DMS 273 treated with DMSO at 0.1 percent for 48 hours (cell line): ENCODE measurements at regions not wholly inside any gene's neighbourhood (a gene's known extent, or its start where the extent isn't known, plus 50 kb on each side); places are given as distances from the start of the nearest gene placed in this dataset.

Experiments used
- DNase-seq: peaks from one replicate; lab custom pipeline; 2025; lab: John Stamatoyannopoulos, UW

DNA sequence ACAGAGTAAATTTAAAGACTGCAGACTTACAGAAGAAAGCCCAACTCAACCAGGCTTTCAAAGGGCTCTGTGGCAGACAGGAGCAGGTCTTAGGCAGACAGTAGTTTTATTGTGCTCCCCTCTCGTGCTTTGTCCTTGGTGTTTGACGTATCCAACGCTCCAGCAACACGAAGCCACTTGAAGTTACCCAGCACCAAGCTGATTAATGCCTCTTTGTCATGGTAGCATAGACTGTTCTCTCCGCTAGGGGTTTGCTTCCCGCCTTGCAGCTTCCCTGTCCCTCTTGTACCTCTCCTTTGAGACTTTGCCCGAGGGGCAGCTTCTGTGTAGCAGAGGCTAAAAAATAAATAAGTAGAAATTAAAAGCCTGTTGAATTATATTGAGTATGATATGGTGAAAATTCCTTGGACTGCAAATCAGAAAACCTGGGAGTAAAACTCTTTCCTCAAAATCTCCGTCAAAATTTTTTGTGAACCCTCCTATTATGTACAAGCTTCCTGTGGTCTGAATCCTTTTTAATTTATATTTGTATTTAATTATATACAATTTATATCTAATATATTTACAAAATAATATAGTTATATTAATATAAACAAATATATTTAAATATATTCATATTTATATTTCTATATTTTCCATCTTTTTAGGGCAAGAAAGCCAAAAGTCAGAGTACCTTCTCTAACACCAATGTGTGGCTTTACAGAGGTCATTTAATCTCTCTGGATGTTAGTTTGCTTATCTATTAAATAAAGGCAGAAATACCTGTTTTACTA is 405.4 kb downstream of the DMAC1 start:
- DNase-seq = no peak

DNA sequence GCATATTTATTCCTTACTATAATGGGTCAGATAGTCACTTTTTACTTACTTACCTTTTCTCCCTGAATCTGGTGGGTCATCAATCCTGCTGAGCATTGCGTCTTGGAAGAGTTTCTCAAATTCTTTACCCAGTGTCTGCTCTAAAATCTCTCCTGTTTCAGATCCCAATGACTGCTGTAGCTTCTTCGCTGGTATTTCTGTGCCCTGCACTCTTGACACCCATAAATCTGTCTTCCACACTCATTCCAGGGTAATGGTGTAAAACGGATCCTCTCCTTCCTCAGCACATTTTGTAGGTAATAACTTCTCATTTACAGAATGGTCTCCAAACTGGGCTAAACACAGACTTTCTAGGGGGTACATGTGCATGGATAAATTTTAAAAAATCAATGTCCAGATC is 407.4 kb downstream of the DMAC1 start:
- DNase-seq = no peak

DNA sequence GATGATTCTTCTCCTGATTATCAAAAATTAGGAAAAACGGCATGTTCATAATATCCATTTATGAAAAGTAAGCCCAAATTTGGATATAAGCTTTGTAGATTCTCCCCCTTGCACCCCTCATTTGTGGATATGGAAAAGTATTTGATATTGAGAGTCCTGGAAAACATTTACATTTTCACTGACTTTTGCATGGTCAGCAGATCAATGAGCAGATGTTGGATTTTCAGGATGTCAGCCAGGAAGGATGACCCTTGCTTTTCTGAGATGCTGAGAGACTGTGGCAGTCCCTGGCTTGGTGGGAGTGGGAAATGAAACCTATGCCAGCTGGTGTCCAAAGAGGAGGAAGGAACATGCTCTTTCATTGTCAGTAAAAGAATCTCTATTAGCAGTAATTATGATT is 410.8 kb downstream of the DMAC1 start:
- DNase-seq = no peak

DNA sequence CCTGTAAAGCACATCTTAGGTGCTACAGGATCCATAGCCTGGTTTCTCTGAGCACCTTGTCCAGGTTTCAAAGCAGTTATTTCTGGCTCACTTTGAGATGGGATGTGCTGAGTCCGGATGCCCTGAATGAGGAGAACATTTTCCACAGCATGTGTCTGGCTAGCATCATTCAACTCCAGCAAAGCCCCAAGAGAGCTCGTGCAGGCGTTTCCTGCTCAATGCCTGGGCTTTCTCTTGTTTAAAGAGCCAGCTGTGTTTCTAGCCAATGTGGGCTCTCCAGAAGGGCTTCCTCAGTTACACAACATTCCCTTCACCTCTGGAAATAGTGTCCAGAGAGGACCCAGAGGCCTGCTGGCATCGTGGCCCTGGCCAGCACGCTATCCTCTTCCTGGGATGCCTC is 411.7 kb downstream of the DMAC1 start:
- DNase-seq = no peak

DNA sequence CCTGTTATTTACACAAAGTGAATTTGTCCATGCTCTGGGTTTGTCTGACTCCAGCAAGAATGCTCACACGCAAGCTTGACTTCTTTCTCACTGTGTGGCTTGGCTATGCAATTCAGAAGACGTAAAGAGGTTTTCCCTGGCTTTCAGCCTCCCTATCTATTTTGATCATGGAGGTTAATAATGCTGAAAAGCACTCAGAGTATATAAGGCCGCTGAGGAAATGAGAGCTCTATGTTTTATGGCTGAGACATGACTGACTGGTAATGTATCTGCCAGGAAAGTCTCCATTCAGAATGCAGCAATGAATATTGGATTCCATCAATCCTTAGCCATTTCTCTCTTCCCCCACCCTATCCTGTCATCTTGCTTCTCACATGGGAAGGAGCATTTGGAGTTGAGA is 417.3 kb downstream of the DMAC1 start:
- no peak for DNase-seq

DNA sequence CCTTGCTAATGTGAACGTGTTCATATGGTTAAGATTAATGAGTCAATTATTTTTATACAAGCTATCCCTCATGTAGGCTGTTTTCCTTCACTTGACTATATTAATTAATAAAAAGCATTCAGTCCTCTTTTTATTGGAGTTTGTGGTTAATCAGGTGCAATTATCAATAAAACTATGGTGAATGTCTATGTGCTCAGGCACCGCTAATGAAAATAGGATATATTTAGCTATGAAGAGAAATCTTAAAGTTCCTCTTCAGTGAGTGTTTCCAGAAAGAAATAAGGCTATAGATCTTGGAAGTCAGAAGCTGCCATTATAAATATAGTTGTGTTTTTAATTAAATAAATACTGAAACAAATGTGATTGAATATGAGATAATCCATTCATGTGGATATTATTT is 422.1 kb downstream of the DMAC1 start:
- DNase-seq = no peak

DNA sequence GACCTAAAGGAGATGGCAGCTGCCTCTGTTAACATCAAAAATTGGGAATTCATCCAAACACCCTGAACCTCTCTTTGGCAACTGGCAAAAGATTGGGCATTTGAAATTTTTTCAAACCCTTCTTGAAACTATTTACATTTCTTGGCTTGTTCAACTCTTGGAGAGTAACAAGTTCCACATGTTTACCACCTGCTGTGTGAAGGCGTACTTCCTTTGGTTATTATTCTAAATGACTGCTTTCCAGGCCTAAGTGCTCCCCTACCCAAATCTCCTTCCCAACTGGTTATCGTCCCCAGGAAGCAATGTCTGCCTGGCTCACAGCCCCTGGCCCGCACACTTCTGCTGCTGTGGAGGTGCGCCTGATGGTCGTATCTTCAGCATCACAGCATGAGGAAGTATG is 422.7 kb downstream of the DMAC1 start:
- no peak for DNase-seq

DNA sequence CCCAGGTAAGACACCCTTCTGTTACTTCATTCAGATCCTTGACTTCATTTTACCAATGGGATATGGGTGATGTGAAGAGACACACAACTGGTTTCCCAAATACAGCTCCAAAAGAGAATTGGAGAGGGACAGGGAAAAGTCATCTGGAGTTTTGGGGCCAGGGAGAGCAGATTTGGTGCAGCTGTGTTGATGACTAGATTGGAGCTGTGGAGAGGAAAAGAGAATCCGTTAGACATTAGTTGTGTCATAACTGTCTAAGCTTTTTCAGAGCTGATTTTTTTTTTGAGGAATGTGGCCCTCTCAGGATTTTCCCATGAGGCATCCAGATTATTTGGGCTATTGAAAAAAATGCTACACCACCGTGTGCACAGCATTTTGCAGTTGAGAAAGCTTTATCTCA is 423.4 kb downstream of the DMAC1 start:
- no peak for DNase-seq

DNA sequence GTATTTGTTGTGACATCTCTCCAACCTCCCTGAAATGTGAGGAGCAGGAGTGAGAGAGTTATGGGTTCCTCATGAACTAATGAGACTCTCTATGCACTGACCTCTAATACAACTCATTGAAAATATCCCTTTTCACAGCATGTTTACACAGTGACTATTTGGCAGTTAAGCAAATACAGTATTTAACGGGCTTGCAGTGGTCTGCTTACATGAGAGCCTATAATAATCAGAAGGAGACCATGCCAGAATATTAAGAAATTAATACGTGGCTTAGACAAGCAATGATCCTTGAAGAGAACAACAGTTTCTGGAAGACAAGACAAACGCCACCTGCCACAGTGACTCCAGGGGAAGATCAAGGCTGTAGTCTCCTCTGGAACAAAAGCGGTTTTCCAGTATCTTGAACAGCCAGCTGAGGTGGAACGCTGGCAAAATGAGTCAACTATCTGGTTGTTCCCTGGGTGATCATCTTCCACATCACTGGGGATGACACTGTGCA is 424.5 kb downstream of the DMAC1 start:
- DNase-seq = no peak

DNA sequence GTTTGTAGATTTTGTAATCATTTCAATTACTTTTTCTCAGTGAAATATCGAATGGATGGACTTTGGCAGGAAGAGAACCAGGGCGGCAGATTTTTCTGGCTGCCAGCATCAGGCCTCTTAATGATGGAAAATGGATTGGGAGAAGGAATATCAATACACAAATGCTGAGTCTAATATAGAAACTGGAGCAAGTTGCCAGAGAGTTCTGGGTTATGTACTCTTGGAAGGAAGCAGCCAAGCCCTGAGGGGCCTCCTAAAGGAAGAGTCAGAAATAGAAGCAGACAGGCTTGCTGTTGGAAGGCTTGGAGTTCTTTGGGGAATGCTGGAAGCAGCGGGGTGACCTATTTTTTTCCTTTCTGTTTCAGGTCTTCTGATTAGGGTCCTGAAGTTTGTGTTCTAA is 428.6 kb downstream of the DMAC1 start:
- no peak for DNase-seq

DNA sequence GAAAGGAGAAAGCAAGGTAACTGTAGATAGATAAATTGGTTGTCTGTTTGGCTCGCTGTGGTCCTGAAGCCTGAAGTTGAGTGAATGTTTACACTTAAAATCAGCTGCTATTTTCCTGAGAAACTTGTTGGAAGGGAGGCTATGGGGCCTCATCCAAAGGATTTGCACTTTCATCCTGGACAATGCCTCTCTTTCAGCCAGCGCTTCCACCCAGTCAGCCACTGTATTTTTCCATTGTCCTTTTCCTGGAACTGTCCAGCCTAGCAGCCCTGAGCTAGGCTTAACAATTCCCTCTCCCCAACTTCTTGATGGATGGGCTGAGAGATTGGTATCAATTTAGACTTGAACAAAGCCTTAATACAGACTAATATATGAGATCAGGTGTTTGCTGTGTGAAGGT is 429.2 kb downstream of the DMAC1 start:
- no peak for DNase-seq

DNA sequence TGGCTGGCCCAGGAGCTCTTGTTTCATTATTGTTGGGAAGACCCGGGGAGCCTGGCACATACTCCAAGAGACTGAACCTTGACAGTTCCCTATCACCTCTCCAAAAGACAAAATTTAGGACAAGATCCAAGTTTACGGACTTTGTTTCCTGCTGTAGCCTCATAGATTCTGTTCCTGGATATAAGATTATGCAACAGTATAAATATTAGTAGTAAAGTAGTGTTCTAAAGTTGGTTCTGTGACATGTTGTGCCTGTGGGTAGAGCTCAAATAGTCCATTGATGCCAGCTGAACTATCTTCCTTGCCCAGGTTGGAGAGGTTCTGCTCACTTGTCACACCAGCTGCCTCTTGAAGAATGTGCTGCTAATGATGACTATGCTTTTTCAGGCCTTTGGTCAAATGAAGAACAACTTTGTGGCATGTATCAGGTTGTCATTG is 430.2 kb downstream of the DMAC1 start:
- DNase-seq = no peak

DNA sequence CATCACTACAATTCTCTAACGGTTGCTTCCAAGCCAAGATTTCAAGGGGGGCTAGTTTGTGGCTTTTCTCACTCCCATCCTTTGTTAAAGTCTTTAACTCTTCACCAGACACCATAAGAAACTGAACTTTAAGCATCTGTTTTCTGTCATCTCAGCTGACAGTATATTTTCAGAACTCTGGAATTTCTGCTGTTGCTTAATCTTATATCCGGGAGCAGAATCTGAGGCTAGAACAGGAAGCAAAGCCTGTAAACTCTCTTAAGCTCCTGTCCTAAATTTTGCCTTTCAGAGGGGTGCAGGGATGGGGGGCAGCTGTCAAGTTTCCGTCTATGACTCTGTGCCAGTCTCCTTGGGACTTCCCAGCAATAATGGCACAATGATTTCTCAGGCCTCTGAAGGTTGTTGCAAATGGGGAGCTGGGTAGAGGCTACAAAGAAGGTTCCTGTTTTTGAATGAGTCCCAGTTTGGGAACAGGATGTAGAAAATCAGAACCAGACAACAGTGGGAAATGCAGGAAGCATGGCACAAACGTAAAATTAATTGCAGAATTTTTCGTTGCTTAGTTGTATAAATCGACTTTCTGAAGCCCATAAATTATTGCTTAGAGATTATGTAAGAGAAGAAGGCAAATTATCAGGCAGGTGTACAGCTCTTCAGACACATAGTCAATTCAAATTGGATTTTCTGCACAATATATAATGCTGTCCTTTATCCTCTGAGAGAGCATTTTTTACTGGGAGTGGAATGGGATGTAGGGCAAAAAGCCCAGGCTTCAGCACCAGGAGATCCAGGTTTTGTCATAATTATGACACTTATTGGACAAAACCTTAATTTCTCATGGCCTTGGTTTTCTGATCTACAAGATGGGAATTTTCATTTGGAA is 430.9 kb downstream of the DMAC1 start:
- no peak for DNase-seq

DNA sequence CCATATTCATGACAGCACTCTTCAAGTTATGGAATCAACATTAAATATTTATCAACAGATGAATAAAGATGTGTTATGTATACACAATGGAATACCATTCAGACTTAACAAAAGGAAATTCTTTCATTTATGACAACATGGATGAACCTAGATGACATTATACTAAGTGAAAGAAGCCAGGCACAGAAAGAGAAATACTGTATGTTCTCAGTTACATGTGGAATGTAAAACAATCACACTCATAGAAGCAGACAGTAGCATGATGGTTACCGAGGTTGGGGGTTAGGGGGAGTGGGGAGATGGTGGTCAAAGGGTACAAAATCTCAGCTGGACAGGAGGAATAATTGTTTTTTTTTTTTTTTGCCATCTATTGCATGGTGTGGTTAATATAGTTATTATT is 431.9 kb downstream of the DMAC1 start:
- DNase-seq = no peak

DNA sequence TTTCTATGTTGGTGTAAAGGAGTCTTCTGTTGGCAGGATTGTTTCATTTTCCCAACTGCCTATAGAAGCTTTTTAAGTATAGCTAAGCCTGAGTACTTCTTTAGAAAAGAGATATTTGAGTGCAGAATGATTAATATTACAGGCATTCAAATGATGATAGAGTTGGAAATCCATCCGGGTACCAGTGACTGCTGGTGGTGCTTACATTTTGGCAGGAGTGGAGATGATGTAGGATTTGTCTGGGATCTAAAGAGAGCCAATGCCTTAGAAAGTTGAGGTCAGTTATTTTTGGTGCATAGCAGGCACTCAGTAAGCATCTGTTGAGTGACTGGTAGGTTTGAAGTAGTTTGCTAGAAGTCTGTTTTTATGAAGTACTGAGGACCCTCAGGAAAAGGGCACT is 433.5 kb downstream of the DMAC1 start:
- DNase-seq = no peak

DNA sequence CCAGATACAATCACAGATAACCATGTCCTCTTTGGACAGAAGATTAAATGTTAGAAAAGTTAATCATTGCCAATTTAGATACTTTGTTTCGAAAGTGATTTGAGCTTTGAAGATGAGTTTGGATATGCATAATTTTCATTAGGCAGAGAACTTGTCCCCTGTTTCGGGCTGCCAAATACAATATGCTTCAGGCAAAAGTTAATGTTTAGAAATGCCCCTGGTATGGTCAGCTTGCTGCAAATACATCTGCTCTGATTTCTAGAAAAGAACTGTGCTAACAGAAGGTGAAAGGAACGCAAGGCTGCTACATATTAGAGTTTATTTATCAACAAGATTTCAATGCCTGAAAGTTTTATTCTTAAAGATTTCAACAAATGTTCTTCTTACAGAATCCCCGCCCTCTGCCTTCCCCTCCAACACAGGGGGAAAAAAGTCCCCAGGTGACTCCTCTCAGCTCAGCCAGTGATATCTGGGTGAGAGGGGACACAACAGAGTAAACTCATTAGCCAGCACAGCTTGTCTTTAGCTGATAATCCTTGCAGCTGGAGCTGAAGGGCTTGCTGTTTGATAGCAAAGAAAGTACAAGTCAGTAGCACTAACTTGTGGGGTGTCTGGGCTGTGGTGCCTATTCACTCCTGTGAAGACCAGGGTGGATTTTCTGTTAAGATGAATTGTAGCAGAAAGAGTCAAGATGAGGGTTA is 435.7 kb downstream of the DMAC1 start:
- DNase-seq = no peak

DNA sequence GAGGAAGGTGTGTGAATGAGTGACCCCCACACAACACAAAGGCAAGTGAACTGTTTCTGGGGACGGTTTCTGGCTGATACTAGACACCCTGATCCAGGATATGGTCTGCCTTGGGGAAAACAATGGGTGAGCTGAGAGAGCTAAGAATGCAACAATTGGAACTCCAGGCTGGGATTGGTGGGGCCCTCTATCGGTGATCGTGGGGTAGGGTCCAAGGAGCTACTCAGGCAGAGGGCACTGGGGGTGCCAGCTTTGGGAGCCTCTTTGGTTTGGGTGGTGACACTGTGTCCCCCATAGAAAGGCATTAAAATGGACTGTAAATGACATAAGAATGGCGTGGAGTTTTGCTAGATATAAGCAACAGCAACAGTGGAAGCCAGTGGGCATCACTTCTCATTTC is 439.1 kb downstream of the DMAC1 start:
- no peak for DNase-seq

DNA sequence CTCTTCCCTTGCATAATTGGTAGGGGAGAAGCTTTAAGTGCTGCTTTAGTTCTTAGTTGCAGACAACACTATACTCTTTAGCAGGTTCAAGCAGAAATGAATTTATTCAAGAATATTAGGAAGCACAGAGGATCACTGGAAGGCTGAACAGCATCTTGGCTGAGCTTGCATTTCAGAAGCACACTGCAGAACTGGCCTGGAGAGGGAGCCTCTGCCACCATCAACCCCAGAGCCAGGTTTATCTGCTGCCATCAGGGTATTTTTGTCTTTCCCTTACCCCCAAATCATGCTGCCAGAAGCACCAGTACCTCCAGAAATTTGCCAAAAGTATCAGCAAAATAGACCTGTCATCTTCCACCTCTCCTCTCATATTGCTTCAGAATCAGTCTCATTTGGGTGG is 440.7 kb downstream of the DMAC1 start:
- no peak for DNase-seq

DNA sequence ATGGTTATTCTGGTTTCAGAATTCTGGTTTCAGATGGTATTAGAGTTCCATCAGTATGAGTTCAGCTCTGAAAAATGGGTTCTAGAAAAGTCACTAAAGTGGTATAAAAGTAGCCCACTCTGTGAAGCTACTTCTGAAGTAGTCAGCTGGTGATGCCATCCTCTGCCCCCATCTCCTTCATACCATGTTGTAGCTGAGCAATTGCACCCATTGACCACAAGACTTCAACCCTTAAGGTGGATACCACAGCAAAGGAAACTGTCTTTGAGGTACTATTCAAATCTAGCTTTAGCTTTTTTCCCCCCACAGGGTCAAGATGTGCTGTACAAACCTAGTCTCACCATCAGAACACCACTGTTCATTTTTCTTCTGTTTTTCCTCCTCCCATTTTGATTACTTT is 444.9 kb downstream of the DMAC1 start:
- DNase-seq = no peak

DNA sequence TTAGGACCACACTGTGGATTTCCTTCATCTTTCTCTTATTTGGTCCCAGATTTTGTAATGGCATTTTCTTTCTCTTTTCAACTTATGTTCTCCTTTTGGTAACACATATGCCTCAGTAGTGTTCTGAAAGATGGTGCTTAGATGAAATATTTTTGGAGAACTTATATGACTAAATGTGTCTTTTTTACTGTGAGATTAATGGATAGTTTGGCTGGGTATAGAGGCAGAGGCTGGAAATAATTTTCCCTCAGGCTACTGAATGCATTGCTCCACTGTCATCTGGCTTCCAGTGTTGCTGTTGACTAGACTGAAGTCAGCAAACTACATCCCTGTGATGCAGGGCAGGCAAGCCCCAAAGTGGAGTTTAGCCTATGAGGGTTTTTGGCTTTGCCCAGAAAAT is 450.9 kb downstream of the DMAC1 start:
- no peak for DNase-seq

DNA sequence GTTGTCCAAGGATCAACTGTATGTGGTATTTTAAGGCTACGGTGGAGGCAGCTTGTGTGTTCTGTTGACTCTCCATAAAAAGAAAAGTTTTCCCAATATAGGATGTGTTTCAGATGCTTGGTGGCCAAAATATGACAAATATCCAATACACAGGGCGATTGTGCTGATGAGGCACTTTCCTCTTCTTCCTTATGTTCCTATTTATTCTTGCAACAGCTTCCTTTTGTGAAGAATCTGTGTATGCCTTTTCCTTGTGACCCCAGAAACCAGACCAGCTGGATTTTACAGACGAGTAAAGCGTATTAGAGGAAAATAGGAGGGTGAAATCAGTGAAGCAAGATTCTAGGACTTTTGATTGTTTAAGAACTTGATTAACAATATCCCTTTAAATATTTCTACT is 452.0 kb downstream of the DMAC1 start:
- no peak for DNase-seq

DNA sequence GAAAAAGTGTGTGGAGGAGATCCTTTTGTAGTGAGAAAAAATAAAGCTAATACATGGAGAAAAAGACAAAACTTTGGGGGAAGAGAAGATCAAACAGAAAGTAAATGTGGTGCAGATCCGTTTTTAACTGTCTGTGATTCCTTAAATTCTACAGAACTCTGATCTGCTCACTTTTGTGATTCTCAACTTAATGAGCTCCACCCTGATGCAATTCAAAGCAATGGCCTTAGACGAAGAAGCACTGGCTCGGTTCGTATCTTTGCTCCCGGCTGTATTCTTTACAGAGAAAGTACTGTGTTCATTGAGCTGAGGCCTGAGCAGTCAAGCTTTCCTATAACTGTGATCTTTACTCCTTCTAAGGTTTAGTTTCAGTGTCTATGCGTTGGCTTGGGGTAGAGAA is 453.4 kb downstream of the DMAC1 start:
- DNase-seq = no peak

DNA sequence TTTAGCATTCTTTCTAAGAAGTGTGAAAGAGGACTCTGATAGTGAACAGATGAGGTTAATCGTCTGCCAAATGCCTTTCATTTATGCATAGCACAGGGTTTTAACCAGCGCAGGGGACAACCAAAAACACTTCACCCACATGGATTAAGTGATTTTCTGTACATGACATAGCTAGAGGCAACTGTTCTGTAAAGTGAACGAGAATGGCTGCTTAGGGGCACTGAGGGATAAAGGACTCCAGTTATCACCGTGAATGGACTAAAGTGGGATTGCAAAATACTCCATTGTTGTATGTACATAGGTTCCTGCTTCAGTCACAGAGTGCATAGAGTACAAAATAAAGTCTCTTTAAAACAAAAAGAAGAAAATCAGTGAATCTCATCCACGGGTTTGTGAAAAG is 456.8 kb downstream of the DMAC1 start:
- DNase-seq = no peak
